B cell (primary cell): ENCODE measurements at regions not wholly inside any gene's neighbourhood (a gene's known extent, or its start where the extent isn't known, plus 50 kb on each side); places are given as distances from the start of the nearest gene placed in this dataset.

Experiments used
- ATAC-seq: fragments of 200-7000 bp; cut with Tn5 transposase; one replicate; pipeline ENCODE4 v1.10.0; 2021; ENCODE audit warnings: low read depth, mild to moderate bottlenecking, moderate number of reproducible peaks, moderate library complexity
- CTCF ChIA-PET: fragments of 350-600 bp; sonication (Branson Sonifier 250); formaldehyde crosslinking; loops from one replicate; lab custom pipeline; 2021; ENCODE audit warnings: antibody characterized with exemption, inconsistent platforms; lab: Charles Lee
- POLR2A ChIA-PET: fragments of 350-600 bp; sonication (Branson Sonifier 250); formaldehyde crosslinking; loops from one replicate; lab custom pipeline; 2021; ENCODE audit warnings: antibody characterized with exemption; lab: Charles Lee
- DNase-seq: peaks from one replicate; pipeline ENCODE4 v3.0.0; 2013
- H2AFZ ChIP-seq: 2 replicates; pipeline ENCODE4 v1.6.1; 2012; ENCODE audit warnings: mild to moderate bottlenecking, low read depth, low read length; ENCODE audit not compliant: insufficient read depth, poor library complexity, severe bottlenecking
- H3K27ac ChIP-seq, 2 donors: 1 replicate in 1 of 2; 2 replicates in 1 of 2; pipeline ENCODE4 v1.5.1; 2012 to 2013; ENCODE audit warnings: low read length in 2 of 2, mild to moderate bottlenecking in 2 of 2, moderate library complexity in 1 of 2
- H3K27me3 ChIP-seq, 4 experiments: fragments of 200-600 bp in 1 of 4; sonication (generic) in 1 of 4; replicated peaks in 1 of 4; 1 replicate in 2 of 4; 2 replicates in 2 of 4; pipeline versions ENCODE4 v1.6.1 to v1.7.0; 2013 to 2016; ENCODE audit warnings: low read length in 3 of 4, mild to moderate bottlenecking in 2 of 4, mixed read lengths in 1 of 4, moderate library complexity in 1 of 4; ENCODE audit not compliant: insufficient read depth in 4 of 4, control insufficient read depth in 3 of 4; ENCODE audit errors: control extremely low read depth in 1 of 4
- H3K36me3 ChIP-seq, 2 experiments: replicated peaks in 1 of 2; 1 replicate in 1 of 2; 2 replicates in 1 of 2; pipeline versions ENCODE4 v1.6.1 to v1.7.1; 2013; ENCODE audit warnings: low read length in 1 of 2; ENCODE audit not compliant: insufficient read depth in 2 of 2, control insufficient read depth in 1 of 2; ENCODE audit errors: control extremely low read depth in 1 of 2, extremely low read depth in 1 of 2
- H3K4me1 ChIP-seq, 2 donors: fragments of 200-600 bp in 1 of 2; sonication (generic) in 1 of 2; 1 replicate in 1 of 2; 2 replicates in 1 of 2; pipeline versions ENCODE4 v1.5.1 to v1.6.1; 2013 to 2017; ENCODE audit warnings: low read length in 2 of 2; ENCODE audit not compliant: control insufficient read depth in 2 of 2, insufficient read depth in 2 of 2
- H3K4me2 ChIP-seq: replicated peaks from 2 replicates; pipeline ENCODE3; 2012; ENCODE audit warnings: mild to moderate bottlenecking, low read depth, low read length; ENCODE audit not compliant: poor library complexity, severe bottlenecking
- H3K4me3 ChIP-seq, 5 experiments: fragments of 200-600 bp in 1 of 5; sonication (generic) in 1 of 5; 1 replicate in 3 of 5; 2 replicates in 2 of 5; pipeline versions ENCODE4 v1.5.1 to v1.7.0; 2011 to 2016; ENCODE audit warnings: low read length in 4 of 5, mild to moderate bottlenecking in 4 of 5, low read depth in 2 of 5, control low read depth in 1 of 5, moderate library complexity in 1 of 5; ENCODE audit not compliant: insufficient read depth in 1 of 5; ENCODE audit errors: control extremely low read depth in 1 of 5, extremely low read depth in 1 of 5
- H3K79me2 ChIP-seq: fragments of 200-600 bp; sonication (generic); one replicate; pipeline ENCODE4 v1.6.0; 2016; ENCODE audit warnings: low read length; ENCODE audit not compliant: control insufficient read depth, insufficient read depth
- H3K9ac ChIP-seq: fragments of 200-600 bp; sonication (generic); 2 replicates; pipeline ENCODE4 v1.6.1; 2017; ENCODE audit warnings: mild to moderate bottlenecking, low read length, moderate library complexity
- H3K9me3 ChIP-seq, 3 donors: one replicate each; pipeline versions ENCODE4 v1.6.1 to v1.7.1; 2013; ENCODE audit warnings: low read length in 2 of 3; ENCODE audit not compliant: control insufficient read depth in 2 of 3, insufficient read depth in 1 of 3; ENCODE audit errors: control extremely low read depth in 1 of 3
- H4K20me1 ChIP-seq: 2 replicates; pipeline ENCODE4 v1.6.0; 2012; ENCODE audit warnings: mild to moderate bottlenecking, low read length; ENCODE audit not compliant: insufficient read depth, control insufficient read depth, poor library complexity, severe bottlenecking
- H3K27ac Mint-ChIP-seq: one replicate; pipeline ENCODE4 v1.8.0; 2021; ENCODE audit warnings: mixed read lengths
- H3K27me3 Mint-ChIP-seq: one replicate; pipeline ENCODE4 v1.8.0; 2021; ENCODE audit warnings: mixed read lengths
- H3K4me1 Mint-ChIP-seq: one replicate; pipeline ENCODE4 v1.8.0; 2021; ENCODE audit warnings: mixed read lengths
- H3K4me3 Mint-ChIP-seq: one replicate; pipeline ENCODE4 v1.8.0; 2021; ENCODE audit warnings: mixed read lengths
- H3K9me3 Mint-ChIP-seq: one replicate; pipeline ENCODE4 v1.8.0; 2022; ENCODE audit warnings: mixed read lengths; ENCODE audit not compliant: insufficient read depth
- EZH2 ChIP-seq: IDR thresholded peaks from 2 replicates; pipeline ENCODE4 v1.6.1; 2012; ENCODE audit warnings: borderline replicate concordance, low read depth, mild to moderate bottlenecking, moderate library complexity, low read length; ENCODE audit not compliant: insufficient read depth, poor library complexity, severe bottlenecking
- WGBS: methylation state at CpG from one replicate; pipeline ENCODE4 v1.1.5; 2013; ENCODE audit warnings: missing lambda C conversion rate; ENCODE audit not compliant: insufficient coverage; 5-methylcytosine and 5-hydroxymethylcytosine counted together
- intact Hi-C: fragments of 100-400 bp; cut with micrococcal nuclease; formaldehyde crosslinking; loops from one replicate; pipeline ENCODE4 v1.10.0; 2022
- TF ChIP-seq, protein P1 (sequence below): fragments of 200-600 bp; IDR thresholded peaks from one replicate; pipeline ENCODE4 v1.8.0; 2022; ENCODE audit warnings: antibody characterized with exemption, mild to moderate bottlenecking

DNA sequence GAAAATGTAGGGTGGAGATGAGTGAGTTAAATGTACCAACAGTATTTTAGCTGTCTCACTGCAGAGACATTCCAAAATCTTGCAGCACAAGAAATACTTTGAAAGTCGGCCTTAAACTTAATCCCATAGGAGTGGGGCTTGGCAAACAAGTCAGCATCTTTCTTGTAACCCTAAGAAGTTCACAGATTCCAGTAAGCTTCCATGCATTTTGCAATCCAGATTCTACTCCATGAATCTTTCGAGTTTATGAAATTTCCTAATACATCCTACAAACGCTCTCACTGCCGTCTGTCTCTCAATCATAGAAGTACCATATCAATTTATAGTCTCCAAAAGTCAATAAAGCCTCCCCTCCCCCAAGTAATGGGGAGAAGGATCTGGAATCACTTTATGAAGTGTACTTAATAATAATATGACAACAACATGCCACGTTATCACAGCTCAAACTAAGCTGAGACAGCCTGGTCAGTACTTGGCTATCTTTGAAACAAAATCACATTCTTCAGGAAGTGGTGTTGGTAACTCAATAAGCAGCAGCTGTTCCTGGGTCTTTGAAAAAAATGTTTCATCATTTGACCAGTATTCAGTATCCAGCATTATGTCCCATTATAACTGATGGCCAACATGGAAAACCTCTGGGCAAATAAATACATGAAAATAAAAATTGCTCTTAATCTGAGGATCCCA lies 317.4 kb upstream of the RUNX1 start:
- Histone ChIP-seq H3K79me2 (no peaks in the 10 kb centered on the region), H3K9ac (no peak overlapping the region), H3K27me3 (no peaks in the 10 kb centered on the region), H3K27ac (no peak overlapping the region), H3K4me3 (no peak overlapping the region), H3K4me2 (no peak overlapping the region), H3K36me3 (no peaks in the 10 kb centered on the region), H3K9me3 (no peaks in the 10 kb centered on the region), H2AFZ (no peak overlapping the region), H3K4me1 (no peaks in the 10 kb centered on the region), H4K20me1 (no peaks in the 10 kb centered on the region)
- WGBS: 100% methylated on average over 1 of the region's 5 CpGs
- H3K27me3 Mint-ChIP-seq: peaks cover 3% of the 10 kb centered on the region
- ChIA-PET CTCF (interaction anchor here (1.6 kb wide), 1 partner anchor 10 kb away, joined by 4 read pairs; no protein-coding TSS in a partner anchor), POLR2A (no interaction called here)
- no peaks in the 10 kb centered on the region for H3K9me3 Mint-ChIP-seq
- no peak overlapping the region for H3K4me3 Mint-ChIP-seq
- H3K4me1 Mint-ChIP-seq: no peaks in the 10 kb centered on the region
- ATAC-seq: no peak
- intact Hi-C loops: no loop called here
- TF ChIP-seq EZH2: no peak
- TF ChIP-seq, protein P1, sequence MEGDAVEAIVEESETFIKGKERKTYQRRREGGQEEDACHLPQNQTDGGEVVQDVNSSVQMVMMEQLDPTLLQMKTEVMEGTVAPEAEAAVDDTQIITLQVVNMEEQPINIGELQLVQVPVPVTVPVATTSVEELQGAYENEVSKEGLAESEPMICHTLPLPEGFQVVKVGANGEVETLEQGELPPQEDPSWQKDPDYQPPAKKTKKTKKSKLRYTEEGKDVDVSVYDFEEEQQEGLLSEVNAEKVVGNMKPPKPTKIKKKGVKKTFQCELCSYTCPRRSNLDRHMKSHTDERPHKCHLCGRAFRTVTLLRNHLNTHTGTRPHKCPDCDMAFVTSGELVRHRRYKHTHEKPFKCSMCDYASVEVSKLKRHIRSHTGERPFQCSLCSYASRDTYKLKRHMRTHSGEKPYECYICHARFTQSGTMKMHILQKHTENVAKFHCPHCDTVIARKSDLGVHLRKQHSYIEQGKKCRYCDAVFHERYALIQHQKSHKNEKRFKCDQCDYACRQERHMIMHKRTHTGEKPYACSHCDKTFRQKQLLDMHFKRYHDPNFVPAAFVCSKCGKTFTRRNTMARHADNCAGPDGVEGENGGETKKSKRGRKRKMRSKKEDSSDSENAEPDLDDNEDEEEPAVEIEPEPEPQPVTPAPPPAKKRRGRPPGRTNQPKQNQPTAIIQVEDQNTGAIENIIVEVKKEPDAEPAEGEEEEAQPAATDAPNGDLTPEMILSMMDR: no peak
- no peak for DNase-seq
- H3K27ac Mint-ChIP-seq: no peak overlapping the region

DNA sequence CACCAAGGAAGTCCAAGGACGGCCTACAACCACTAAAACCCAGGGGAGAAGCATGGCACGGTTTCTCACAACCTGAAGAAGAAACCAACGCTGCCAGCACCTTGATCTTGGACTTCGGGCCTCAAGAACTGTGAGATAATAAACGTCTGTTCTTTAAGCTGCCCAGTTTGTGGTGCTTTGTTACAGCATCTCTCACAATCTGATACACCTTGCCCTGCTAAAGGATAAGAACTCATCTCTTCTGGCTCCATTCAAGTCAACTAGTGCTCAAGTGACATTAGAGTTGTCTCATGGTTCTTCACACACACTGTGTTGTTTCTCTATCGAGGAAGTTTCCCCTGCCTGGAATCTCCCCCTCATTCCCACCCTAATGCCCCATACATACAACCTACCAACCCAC lies 314.4 kb upstream of the RUNX1 start:
- Histone ChIP-seq H3K27ac (no peak overlapping the region), H3K36me3 (no peaks in the 10 kb centered on the region), H3K27me3 (no peaks in the 10 kb centered on the region), H3K4me3 (no peak overlapping the region), H3K4me1 (no peaks in the 10 kb centered on the region), H3K79me2 (no peaks in the 10 kb centered on the region), H3K9me3 (no peaks in the 10 kb centered on the region), H2AFZ (no peak overlapping the region), H3K4me2 (no peak overlapping the region), H3K9ac (no peak overlapping the region), H4K20me1 (no peaks in the 10 kb centered on the region)
- ChIA-PET CTCF (no interaction called here), POLR2A (no interaction called here)
- no peak for ATAC-seq
- Mint-ChIP-seq H3K4me3 (no peak overlapping the region), H3K9me3 (no peaks in the 10 kb centered on the region), H3K27ac (no peak overlapping the region), H3K4me1 (no peaks in the 10 kb centered on the region), H3K27me3 (no peaks in the 10 kb centered on the region)
- no peak for TF ChIP-seq EZH2
- TF ChIP-seq, protein P1: no peak
- WGBS: 94% methylated on average over 5 of the region's 6 CpGs
- no peak for DNase-seq
- intact Hi-C loops: no loop called here
